Caki2 (cell line): ENCODE measurements at regions not wholly inside any gene's neighbourhood (a gene's known extent, or its start where the extent isn't known, plus 50 kb on each side); places are given as distances from the start of the nearest gene placed in this dataset.

ENCODE experiments used
- DNase-seq: peaks from one replicate; pipeline ENCODE4 v3.0.0-alpha.2; 2015; ENCODE audit warnings: low read depth
- in situ Hi-C: cut with HindIII; loops from 2 replicates; pipeline ENCODE4 v1.10.0; 2016; ENCODE audit warnings: low sequenced_read_pairs, low pct_unique_long_range_greater_than_20kb, mixed read lengths

DNA sequence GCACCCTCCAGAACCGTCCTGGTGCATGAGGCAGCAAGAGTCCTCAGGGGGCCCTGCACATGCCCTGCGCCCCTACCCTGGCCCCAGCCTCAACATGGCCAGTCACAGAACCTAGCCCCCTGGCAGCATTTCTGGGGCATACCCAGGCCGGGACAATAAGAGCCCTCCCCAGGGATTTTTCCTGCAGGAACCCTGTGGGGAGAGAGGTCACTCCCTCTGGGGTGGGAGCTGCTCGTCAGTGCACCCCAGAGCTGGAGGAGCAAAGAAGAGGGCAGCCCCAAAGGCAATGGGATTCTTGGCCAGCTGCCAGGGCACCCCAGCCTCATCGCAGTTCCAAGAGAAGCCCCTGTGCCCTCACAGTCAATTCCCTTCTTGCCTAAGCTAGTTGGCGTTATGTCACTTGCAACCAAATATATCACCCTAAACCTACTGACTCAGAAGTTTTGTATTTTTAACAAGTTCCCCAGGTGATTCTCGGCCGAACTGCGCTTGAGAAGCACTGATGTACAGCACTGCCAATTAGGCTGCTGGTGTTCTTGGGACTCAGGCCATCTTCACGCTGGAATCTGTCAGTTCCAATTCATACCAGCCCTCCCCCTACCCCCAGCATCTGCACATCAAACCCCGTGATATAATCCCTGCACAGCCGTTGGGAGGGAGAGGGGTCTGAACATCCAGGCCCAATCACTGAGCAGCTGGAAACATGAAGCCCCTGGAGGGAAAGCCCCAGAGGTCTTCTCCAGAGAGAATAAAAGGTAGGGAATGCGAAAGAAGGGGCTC lies 87.5 kb upstream of the PRR20G start:
- no peak for DNase-seq
- in situ Hi-C loops: no loop called here

GRCh38 chr3:127374086-127375010 lies 86.5 kb upstream of the PRR20G start:
- in situ Hi-C loops: no loop called here
- DNase-seq: no peak

DNA sequence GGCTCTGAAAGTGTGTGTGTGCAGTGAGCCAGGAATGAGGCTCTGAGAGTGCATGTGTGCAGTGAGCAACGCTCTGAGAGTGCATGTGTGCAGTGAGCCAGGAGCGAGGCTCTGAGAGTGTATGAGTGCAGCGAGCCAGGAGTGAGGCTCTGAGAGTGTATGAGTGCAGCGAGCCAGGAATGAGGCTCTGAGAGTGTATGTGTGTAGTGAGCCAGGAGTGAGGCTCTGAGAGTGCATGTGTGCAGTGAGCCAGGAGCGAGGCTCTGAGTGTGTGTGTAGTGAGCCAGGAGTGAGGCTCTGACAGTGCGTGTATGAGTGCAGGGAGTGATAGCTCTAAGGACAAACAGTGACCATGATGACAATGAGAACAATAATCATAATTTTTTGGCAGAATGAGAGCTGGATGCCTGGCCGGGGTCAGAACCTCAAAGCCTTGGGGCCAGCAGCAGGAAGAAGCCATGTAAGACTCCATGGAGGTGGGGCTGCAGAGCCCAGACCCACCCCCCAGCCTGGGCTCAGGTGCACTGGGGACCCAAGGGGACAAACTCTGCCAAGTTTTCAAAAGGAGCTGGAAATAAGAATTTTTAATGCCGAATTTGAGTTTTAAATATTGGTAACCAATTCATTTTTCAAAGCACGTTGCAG lies 85.7 kb upstream of the PRR20G start:
- in situ Hi-C loops: no loop called here
- DNase-seq: no peak

DNA sequence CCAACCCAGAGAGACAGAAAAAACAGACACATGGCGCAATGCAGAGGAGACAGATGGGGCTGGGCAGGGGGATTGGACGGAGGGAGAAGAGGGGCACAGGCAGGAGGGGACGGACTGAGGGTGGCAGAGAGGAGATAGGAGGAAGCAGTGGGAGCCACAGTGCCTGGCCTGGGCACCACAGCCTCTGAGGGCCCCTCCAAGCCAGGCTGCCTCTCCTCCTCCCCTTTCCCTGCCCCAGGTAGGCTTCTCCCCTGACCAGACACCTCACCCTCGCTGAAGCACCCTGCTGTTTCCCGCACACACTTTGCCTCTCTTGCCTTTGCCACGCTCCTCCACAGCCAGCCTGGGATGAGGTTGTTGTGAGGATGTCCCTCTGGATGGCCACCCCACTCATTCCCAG lies 84.0 kb upstream of the PRR20G start:
- in situ Hi-C loops: no loop called here
- no peak for DNase-seq

- DNase-seq: no peak
- in situ Hi-C loops: no loop called here
These were observed 83.5 kb upstream of the PRR20G start for GRCh38 chr3:127371334-127371733.

DNA sequence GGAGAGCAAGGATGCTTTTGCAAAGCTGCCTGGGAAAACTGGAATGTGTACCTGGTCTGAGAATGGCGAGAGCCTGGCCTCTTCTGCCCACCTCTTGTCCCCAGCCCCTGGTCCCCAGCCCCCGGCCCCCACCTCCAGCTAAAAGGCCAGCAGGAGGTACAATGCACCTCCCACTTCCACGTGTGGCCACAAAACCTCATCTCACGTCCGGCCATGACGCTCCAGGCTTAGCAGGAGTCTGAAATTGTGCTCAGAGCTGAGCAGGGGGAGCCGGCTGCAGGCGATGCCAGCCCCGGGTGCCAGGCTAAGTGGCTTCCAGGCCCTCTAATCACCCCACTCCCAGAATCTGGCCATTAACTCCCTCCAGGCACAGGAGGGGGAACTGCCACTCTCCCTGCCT lies 83.1 kb upstream of the PRR20G start:
- DNase-seq: no peak
- in situ Hi-C loops: no loop called here

GRCh38 chr3:127369356-127369935 lies 81.6 kb upstream of the PRR20G start:
- in situ Hi-C loops: no loop called here
- no peak for DNase-seq

DNA sequence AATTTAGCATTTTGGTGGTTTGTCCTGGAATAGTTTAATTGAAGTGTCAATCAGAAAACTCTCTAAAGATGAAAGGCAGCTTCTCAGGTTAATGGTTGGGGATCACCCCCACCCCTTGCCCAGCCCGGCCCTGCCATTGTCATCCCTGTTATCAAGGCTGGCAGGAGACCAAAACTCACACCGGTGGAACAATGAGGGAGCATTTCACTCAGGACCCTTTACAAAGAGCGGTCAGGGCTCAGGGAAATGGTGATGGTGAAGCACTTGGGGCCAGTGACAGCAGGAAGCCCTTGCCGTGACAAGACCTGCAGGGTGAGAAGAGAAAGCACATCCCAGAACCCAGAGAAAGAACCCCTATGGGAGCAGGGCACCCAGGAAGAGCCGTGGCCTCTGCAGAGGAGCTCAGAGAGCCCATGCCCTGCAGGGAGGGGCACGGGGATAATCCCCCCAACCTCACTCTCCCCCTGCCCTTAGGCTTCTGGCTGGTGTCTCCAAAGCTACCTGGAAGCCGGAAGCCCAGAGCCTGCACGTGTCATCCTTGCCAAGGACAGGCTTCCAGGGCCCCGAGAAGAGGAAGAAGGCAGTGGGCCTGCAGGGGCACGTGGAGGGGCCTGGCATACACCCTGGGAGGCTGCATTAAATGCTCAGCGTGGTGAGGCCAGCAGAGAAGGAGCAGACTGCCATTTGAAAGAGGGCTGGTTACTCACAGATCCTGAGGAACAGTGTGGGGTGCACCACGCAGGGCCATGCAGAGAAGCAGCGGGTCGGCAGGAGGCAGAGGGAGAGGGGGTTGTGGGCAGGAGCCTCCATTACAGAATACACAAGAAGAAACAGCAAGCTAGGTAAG lies 80.6 kb upstream of the PRR20G start:
- in situ Hi-C loops: no loop called here
- DNase-seq: no peak

- no peak for DNase-seq
- in situ Hi-C loops: no loop called here
These were observed 79.7 kb upstream of the PRR20G start for GRCh38 chr3:127367593-127367992.

DNA sequence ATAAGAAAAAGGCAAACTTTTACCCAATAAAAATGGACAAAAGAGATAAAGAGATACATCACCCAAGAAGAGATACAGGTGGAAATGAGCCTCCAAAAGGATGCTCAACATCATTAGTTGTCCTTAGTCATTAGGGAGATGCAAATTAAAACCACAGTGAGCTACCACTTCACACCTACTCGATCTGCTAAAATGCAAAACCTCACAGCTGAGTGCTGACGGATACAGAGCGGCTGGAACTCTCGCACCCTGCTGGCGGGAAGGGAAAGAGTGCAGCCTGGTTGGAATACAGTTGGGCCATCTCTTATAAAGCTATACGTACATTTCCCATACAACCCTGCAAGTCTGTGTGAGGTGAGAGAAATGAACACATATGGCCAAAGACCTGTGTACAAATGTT lies 78.5 kb upstream of the PRR20G start:
- no peak for DNase-seq
- in situ Hi-C loops: no loop called here

- DNase-seq: no peak
- in situ Hi-C loops: no loop called here
These were observed 77.4 kb upstream of the PRR20G start for GRCh38 chr3:127365163-127365798.

- in situ Hi-C loops: no loop called here
- no peak for DNase-seq
These were observed 76.0 kb upstream of the PRR20G start for GRCh38 chr3:127363891-127364290.

DNA sequence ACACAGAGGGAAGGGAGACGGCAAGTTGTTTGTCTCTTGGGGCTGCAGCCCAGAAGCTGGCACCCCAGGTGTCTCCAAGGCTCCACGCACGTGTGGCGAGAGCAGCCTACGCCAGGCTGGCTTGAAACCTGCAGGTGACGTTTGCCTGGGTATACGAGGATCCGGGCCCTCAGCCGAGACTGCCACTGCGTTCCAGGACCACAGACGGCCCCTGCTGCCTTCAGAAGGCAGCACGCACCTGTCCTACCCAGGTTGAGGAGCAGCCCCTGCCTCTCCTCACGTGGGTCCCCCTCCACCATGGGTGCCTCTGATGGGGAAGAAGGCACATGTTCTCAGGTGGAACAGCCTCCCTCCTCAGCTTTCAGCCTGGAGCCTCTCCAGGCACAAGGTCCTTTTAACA lies 75.3 kb upstream of the PRR20G start:
- DNase-seq: no peak
- in situ Hi-C loops: no loop called here

DNA sequence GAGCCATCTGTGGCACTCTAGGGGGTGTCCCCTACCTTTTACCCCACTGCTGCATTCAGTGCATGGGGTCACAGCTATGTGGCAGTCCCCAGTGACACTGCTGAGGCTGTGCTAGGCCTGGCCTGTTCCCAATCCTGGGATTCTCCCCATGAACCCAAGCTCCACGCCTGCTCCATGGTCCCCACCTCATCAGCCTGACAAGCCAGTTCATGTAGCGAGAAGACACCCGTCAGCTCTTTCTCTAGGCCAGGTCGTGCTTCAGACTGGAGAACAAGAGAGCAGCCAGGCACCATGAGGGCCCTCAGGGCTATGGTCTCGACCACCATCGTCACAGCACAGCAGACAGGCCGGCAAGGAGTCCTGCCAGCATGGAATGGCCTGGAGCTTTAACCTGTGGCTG lies 72.8 kb upstream of the PRR20G start:
- no peak for DNase-seq
- in situ Hi-C loops: no loop called here

- in situ Hi-C loops: no loop called here
- DNase-seq: no peak
These were observed 70.8 kb upstream of the PRR20G start for GRCh38 chr3:127358641-127359040.

DNA sequence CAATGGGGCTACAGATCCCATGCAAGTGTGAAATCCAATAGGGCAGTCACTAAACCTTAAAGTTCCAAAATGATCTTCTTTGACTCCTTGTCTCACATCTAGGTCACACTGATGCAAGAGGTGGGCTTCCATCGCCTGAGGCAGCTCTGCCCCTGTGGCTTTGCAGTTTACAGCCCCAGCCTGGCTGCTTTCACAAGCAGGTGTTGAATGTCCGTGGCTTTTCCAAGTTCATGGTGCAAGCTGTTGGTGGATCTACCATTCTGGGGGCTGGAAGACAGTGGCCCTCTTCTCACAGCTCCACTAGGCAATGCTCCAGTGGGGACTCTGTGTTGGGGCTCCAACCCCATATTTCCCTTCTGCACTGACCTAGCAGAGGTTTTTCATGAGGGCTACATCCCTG lies 68.5 kb upstream of the PRR20G start:
- no peak for DNase-seq
- in situ Hi-C loops: no loop called here

GRCh38 chr3:127354761-127355160 lies 66.9 kb upstream of the PRR20G start:
- in situ Hi-C loops: no loop called here
- DNase-seq: no peak

DNA sequence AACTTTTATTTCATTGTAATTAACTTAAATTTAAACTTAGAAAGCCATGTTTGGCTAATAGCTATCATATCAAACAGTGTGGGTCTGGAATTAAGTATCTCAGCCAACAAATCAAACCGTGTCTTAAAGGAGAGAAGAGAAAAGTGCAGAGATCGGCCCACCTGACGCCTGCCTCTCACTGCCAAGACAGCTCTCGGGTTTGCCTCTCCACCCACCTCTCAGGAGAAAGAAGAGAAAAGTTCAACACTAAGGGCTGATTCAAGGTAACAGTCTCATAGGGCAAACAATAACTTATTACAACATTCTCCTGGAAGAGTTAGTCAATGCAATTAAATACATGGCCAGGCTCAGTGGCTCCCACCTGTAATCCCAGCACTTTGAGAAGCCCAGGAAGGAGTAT lies 64.8 kb upstream of the PRR20G start:
- DNase-seq: no peak
- in situ Hi-C loops: no loop called here
